NT2/D1 (cell line): ENCODE measurements at regions not wholly inside any gene's neighbourhood (a gene's known extent, or its start where the extent isn't known, plus 50 kb on each side); places are given as distances from the start of the nearest gene placed in this dataset.
"Not testable (repeated sequence)": the region's sequence is repeated elsewhere in the genome, so short reads cannot be mapped to it uniquely, and the experiment has no call there.

Source experiments
- SUZ12 ChIP-seq: IDR thresholded peaks from 2 replicates; pipeline ENCODE4 v1.6.1; 2011; ENCODE audit not compliant: insufficient read length, insufficient read depth; ENCODE audit errors: extremely low read depth
- YY1 ChIP-seq: IDR thresholded peaks from 2 replicates; pipeline ENCODE4 v1.6.1; 2011; ENCODE audit not compliant: insufficient read length, insufficient read depth
- ZNF274 ChIP-seq: IDR thresholded peaks from 2 replicates; pipeline ENCODE4 v1.6.1; 2011; ENCODE audit warnings: mild to moderate bottlenecking, low read depth, low read length

- not testable (repeated sequence) for TF ChIP-seq YY1, ZNF274, SUZ12
Observed at GRCh38 chr2:87649871-87650270, 98.0 kb upstream of the PLGLB2 start.
